HCT116 (cell line): ENCODE measurements at regions not wholly inside any gene's neighbourhood (a gene's known extent, or its start where the extent isn't known, plus 50 kb on each side); places are given as distances from the start of the nearest gene placed in this dataset.

Source experiments
- ATAC-seq: fragments of 200-7000 bp; cut with Tn5 transposase; 2 replicates; pipeline ENCODE4 v1.9.1; 2020; ENCODE audit warnings: mild to moderate bottlenecking, moderate library complexity
- BruUV-seq: library from RNA; stranded (reverse); fragments of 400-500 nt; replicated peaks from 2 replicates; lab custom pipeline; 2021; lab: Mats Ljungman, UMichigan
- CTCF ChIA-PET: fragments of 300-600 bp; sonication (Branson Sonifier 250); formaldehyde crosslinking; loops from one replicate; lab custom pipeline; 2021; ENCODE audit warnings: antibody characterized with exemption; lab: Charles Lee
- POLR2A ChIA-PET: fragments of 300-600, 350-600 bp; sonication (Branson Sonifier 250); formaldehyde crosslinking; loops from one replicate; lab custom pipeline; 2021; ENCODE audit warnings: antibody characterized with exemption; lab: Charles Lee
- RAD21 ChIA-PET, 2 experiments: fragments of 300-600 bp; sonication (Branson Sonifier 250); formaldehyde crosslinking; loops; one replicate each; lab custom pipeline; 2023; ENCODE audit warnings: low total read pairs in 2 of 2; ENCODE audit not compliant: uncharacterized antibody in 2 of 2, unreplicated experiment in 2 of 2, low non-redundant PET in 1 of 2; lab: Charles Lee
- DNase-seq: peaks from one replicate; pipeline ENCODE4 v3.0.0-alpha.2; 2010; ENCODE audit warnings: low read depth, low spot score
- H2AFZ ChIP-seq: fragments of 200-600 bp; shearing (Covaris generic), sonication (generic); 2 replicates; pipeline ENCODE4 v1.6.1; 2017; ENCODE audit warnings: low read depth, mixed run types, mixed read lengths, antibody characterized with exemption, low read length; ENCODE audit not compliant: poor library complexity, severe bottlenecking
- H3K27ac ChIP-seq: 2 replicates; pipeline ENCODE4 v1.5.1; 2012; ENCODE audit warnings: low read depth, low read length
- H3K27me3 ChIP-seq: fragments of 200-600 bp; sonication (generic); 2 replicates; pipeline ENCODE4 v1.6.1; 2016; ENCODE audit warnings: mixed run types, low read length, mixed read lengths; ENCODE audit not compliant: insufficient read depth
- H3K36me3 ChIP-seq, 2 experiments: fragments of 200-500 bp in 1 of 2; fragments of 200-600 bp in 1 of 2; sonication (Bioruptor generic) in 1 of 2; sonication (generic) in 1 of 2; 2 replicates each; pipeline versions ENCODE4 v1.5.1 to v1.6.1; 2014 to 2016; ENCODE audit warnings: low read length in 2 of 2, inconsistent platforms in 1 of 2, mixed read lengths in 1 of 2, mixed run types in 1 of 2; ENCODE audit not compliant: insufficient read depth in 2 of 2, control insufficient read depth in 1 of 2
- H3K4me1 ChIP-seq, 2 experiments: fragments of 200-600 bp in 1 of 2; sonication (generic) in 1 of 2; 2 replicates each; pipeline versions ENCODE4 v1.5.1 to v1.6.1; 2012 to 2017; ENCODE audit warnings: low read length in 2 of 2, inconsistent platforms in 1 of 2, mild to moderate bottlenecking in 1 of 2, mixed read lengths in 1 of 2, mixed run types in 1 of 2, moderate library complexity in 1 of 2; ENCODE audit not compliant: insufficient read depth in 2 of 2, control insufficient read depth in 1 of 2
- H3K4me2 ChIP-seq: fragments of 200-600 bp; sonication (generic); 2 replicates; pipeline ENCODE4 v1.6.1; 2017; ENCODE audit warnings: mixed run types, low read length, mixed read lengths
- H3K4me3 ChIP-seq, 2 experiments: fragments of 200-600 bp in 1 of 2; sonication (generic) in 1 of 2; replicated peaks in 1 of 2; 2 replicates each; pipeline ENCODE4 v1.5.1; 2011 to 2016; ENCODE audit warnings: low read length in 2 of 2, control low read depth in 1 of 2, low read depth in 1 of 2, mild to moderate bottlenecking in 1 of 2, mixed read lengths in 1 of 2, mixed run types in 1 of 2
- H3K79me2 ChIP-seq: fragments of 200-600 bp; sonication (generic); 2 replicates; pipeline ENCODE4 v1.6.1; 2017; ENCODE audit warnings: mild to moderate bottlenecking, mixed run types, low read length, moderate library complexity, mixed read lengths; ENCODE audit not compliant: insufficient read depth
- H3K9ac ChIP-seq: fragments of 200-600 bp; sonication (generic); 2 replicates; pipeline ENCODE4 v1.6.1; 2016; ENCODE audit warnings: low read length, mixed read lengths
- H3K9me2 ChIP-seq: fragments of 200-600 bp; sonication (generic), shearing (Covaris generic); 2 replicates; pipeline ENCODE4 v1.6.1; 2017; ENCODE audit warnings: mixed run types, mild to moderate bottlenecking, moderate library complexity; ENCODE audit not compliant: insufficient read depth
- H3K9me3 ChIP-seq, 2 experiments: fragments of 200-500 bp in 1 of 2; fragments of 200-600 bp in 1 of 2; sonication (Bioruptor generic) in 1 of 2; sonication (generic) in 1 of 2; 2 replicates each; pipeline ENCODE4 v1.6.1; 2014 to 2017; ENCODE audit warnings: low read length in 2 of 2, mixed read lengths in 2 of 2, inconsistent platforms in 1 of 2, low read depth in 1 of 2, mild to moderate bottlenecking in 1 of 2, mixed run types in 1 of 2, moderate library complexity in 1 of 2; ENCODE audit not compliant: control insufficient read depth in 1 of 2, insufficient read depth in 1 of 2
- H4K20me1 ChIP-seq: fragments of 200-600 bp; sonication (generic), shearing (Covaris generic); 2 replicates; pipeline ENCODE4 v1.6.1; 2017; ENCODE audit warnings: mixed run types, mild to moderate bottlenecking, moderate library complexity; ENCODE audit not compliant: insufficient read depth
- ATF3 ChIP-seq: IDR thresholded peaks from 2 replicates; pipeline ENCODE4 v1.6.1; 2012
- CEBPB ChIP-seq: IDR thresholded peaks from 2 replicates; pipeline ENCODE4 v1.6.1; 2012; ENCODE audit warnings: low read depth
- EGR1 ChIP-seq: IDR thresholded peaks from 2 replicates; pipeline ENCODE4 v1.6.1; 2012; ENCODE audit warnings: low read depth
- ELF1 ChIP-seq: IDR thresholded peaks from 2 replicates; pipeline ENCODE4 v1.6.1; 2012; ENCODE audit warnings: low read depth, borderline replicate concordance
- EZH2phosphoT487 ChIP-seq: fragments of 200-600 bp; IDR thresholded peaks from 2 replicates; pipeline ENCODE4 v1.6.1; 2018; ENCODE audit warnings: antibody characterized with exemption, borderline replicate concordance
- FOSL1 ChIP-seq: IDR thresholded peaks from 2 replicates; pipeline ENCODE4 v1.6.1; 2012; ENCODE audit warnings: low read depth
- MAX ChIP-seq: IDR thresholded peaks from 2 replicates; pipeline ENCODE4 v1.6.1; 2012
- POLR2A ChIP-seq: IDR thresholded peaks from 2 replicates; pipeline ENCODE4 v1.7.0; 2011; ENCODE audit warnings: borderline replicate concordance; ENCODE audit not compliant: insufficient read depth, insufficient read length; ENCODE audit errors: extremely low read depth
- POLR2AphosphoS5 ChIP-seq: IDR thresholded peaks from 2 replicates; pipeline ENCODE4 v1.6.1; 2011; ENCODE audit warnings: mild to moderate bottlenecking, low read depth, low read length, moderate library complexity
- REST ChIP-seq: IDR thresholded peaks from 2 replicates; pipeline ENCODE4 v1.6.1; 2012; ENCODE audit warnings: low read depth
- SIN3A ChIP-seq: IDR thresholded peaks from 2 replicates; pipeline ENCODE4 v1.6.1; 2012; ENCODE audit warnings: low read depth
- SRF ChIP-seq: IDR thresholded peaks from 2 replicates; pipeline ENCODE4 v1.6.1; 2012; ENCODE audit warnings: low read depth
- TCF7L2 ChIP-seq: IDR thresholded peaks from 2 replicates; pipeline ENCODE4 v1.7.0; 2011; ENCODE audit warnings: borderline replicate concordance, inconsistent platforms; ENCODE audit not compliant: insufficient read depth, insufficient read length; ENCODE audit errors: extremely low read depth
- YY1 ChIP-seq: IDR thresholded peaks from 2 replicates; pipeline ENCODE4 v1.6.1; 2011; ENCODE audit warnings: low read length, low read depth, moderate library complexity, mild to moderate bottlenecking; ENCODE audit not compliant: insufficient replicate concordance; ENCODE audit errors: extremely low read depth
- ZFX ChIP-seq: fragments of 450-650 bp; IDR thresholded peaks from 2 replicates; pipeline ENCODE4 v1.6.1; 2017
- ZNF274 ChIP-seq: fragments of 200-500 bp; sonication (Bioruptor generic); IDR thresholded peaks from 2 replicates; pipeline ENCODE4 v1.6.1; 2014; ENCODE audit warnings: mild to moderate bottlenecking, low read depth, low read length, inconsistent platforms
- intact Hi-C: fragments of 100-400 bp; cut with micrococcal nuclease; formaldehyde crosslinking; loops from 2 replicates; pipeline ENCODE4 v1.10.0; 2022

GRCh38 chr10:88120075-88120474 lies 256.6 kb downstream of the PTEN start:
- H3K4me3 ChIP-seq: peak overlapping the region; percentile 14 to 30; a peak in 2 of 4 replicates
- TF ChIP-seq MAX: no peak
- no peak for TF ChIP-seq EGR1
- TF ChIP-seq EZH2phosphoT487: no peak
- TF ChIP-seq SRF: no peak
- TF ChIP-seq YY1: no peak
- no peak for TF ChIP-seq ATF3
- TF ChIP-seq REST: no peak
- TF ChIP-seq ZNF274: no peak
- no peak for TF ChIP-seq TCF7L2
- TF ChIP-seq POLR2AphosphoS5: no peak
- no peak for TF ChIP-seq ELF1
- TF ChIP-seq FOSL1: no peak
- TF ChIP-seq POLR2A: no peak
- TF ChIP-seq SIN3A: no peak
- TF ChIP-seq CEBPB: no peak
- no peak for TF ChIP-seq ZFX
- H3K9me2 ChIP-seq: no peaks in the 10 kb centered on the region
- peak; percentile 51; the same call in 1 of the 2 replicates for ATAC-seq
- H3K27me3 ChIP-seq: no peaks in the 10 kb centered on the region
- intact Hi-C loops: no loop called here
- H3K9me3 ChIP-seq: no peaks in the 10 kb centered on the region
- no peak overlapping the region for H3K9ac ChIP-seq
- POLR2A ChIA-PET: no interaction called here
- BruUV-seq: no TSS peak
- DNase-seq: no peak
- RAD21 ChIA-PET: no interaction called here
- H3K4me2 ChIP-seq: peak overlapping the region; percentile 57
- CTCF ChIA-PET: no interaction called here
- no peak overlapping the region for H2AFZ ChIP-seq
- no peaks in the 10 kb centered on the region for H3K36me3 ChIP-seq
- no peaks in the 10 kb centered on the region for H3K79me2 ChIP-seq
- no peaks in the 10 kb centered on the region for H4K20me1 ChIP-seq
- 0 out of 2 replicates have a peak overlapping the region, but pooled peaks have one; percentile 3 for H3K27ac ChIP-seq
- no peaks in the 10 kb centered on the region for H3K4me1 ChIP-seq
